ENCODE measurements at regions not wholly inside any gene's neighbourhood (a gene's known extent, or its start where the extent isn't known, plus 50 kb on each side); places are given as distances from the start of the nearest gene placed in this dataset.

DNA sequence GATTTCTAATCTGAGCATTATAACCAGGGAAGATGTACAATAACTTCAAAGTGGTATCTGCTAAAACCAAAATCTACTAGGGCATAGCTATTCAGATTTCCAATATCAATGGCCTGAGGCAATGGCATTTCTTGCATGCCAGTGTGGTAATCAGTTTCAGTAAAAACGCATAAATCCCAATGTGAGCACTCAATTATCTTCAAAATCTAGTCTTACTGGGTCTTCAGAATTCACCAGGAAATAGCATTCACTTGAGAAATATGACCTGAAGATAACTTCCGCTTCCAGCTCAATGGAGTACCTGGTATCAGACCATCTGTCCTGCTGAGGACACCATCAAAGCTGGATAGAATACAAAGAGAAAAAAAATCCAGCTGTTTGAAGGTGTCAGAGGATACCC lies 72.4 kb downstream of the TRIL start:
- Mint-ChIP-seq H3K27ac (ENCODE audit: unreplicated experiment) (no peak overlapping the region), H3K36me3 (ENCODE audit: insufficient read depth, unreplicated experiment) (no peaks in the 10 kb centered on the region), H3K9me3 (ENCODE audit: unreplicated experiment) (no peaks in the 10 kb centered on the region), H3K4me3 (ENCODE audit: unreplicated experiment) (no peak overlapping the region), H3K4me1 (ENCODE audit: low read depth, unreplicated experiment) (no peaks in the 10 kb centered on the region), H3K27me3 (ENCODE audit: insufficient read depth, unreplicated experiment) (peaks cover 13% of the 10 kb centered on the region)
- H3K36me3 ChIP-seq (ENCODE audit: control insufficient read depth, insufficient read depth, low read length), result no peaks in the 10 kb centered on the region
- 0 out of 2 replicates have a peak, but pooled peaks cover 1% of the 10 kb centered on the region for H3K27me3 ChIP-seq (replicated peaks; ENCODE audit: control insufficient read depth, insufficient read depth, low read length)
- POLR2A ChIA-PET, result no interaction called here
- no peak overlapping the region for H3K4me3 ChIP-seq (ENCODE audit: low read depth, low read length)
- DNase-seq, result no peak
- no TSS peak for BruUV-seq (replicated peaks)
- TF ChIP-seq, protein P1, sequence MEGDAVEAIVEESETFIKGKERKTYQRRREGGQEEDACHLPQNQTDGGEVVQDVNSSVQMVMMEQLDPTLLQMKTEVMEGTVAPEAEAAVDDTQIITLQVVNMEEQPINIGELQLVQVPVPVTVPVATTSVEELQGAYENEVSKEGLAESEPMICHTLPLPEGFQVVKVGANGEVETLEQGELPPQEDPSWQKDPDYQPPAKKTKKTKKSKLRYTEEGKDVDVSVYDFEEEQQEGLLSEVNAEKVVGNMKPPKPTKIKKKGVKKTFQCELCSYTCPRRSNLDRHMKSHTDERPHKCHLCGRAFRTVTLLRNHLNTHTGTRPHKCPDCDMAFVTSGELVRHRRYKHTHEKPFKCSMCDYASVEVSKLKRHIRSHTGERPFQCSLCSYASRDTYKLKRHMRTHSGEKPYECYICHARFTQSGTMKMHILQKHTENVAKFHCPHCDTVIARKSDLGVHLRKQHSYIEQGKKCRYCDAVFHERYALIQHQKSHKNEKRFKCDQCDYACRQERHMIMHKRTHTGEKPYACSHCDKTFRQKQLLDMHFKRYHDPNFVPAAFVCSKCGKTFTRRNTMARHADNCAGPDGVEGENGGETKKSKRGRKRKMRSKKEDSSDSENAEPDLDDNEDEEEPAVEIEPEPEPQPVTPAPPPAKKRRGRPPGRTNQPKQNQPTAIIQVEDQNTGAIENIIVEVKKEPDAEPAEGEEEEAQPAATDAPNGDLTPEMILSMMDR (IDR thresholded peaks at IDR 0.05; ENCODE audit: insufficient read depth in 1 of 2, low read depth in 1 of 2, low read length in 1 of 2, severe bottlenecking in 1 of 2, unreplicated experiment in 1 of 2), result no peak
- H3K4me1 ChIP-seq, result no peaks in the 10 kb centered on the region
- H3K9me3 ChIP-seq, result no peaks in the 10 kb centered on the region
- intact Hi-C loops (cut with micrococcal nuclease; ENCODE audit: unreplicated experiment), result no loop called here
- CTCF ChIA-PET, result no interaction called here

DNA sequence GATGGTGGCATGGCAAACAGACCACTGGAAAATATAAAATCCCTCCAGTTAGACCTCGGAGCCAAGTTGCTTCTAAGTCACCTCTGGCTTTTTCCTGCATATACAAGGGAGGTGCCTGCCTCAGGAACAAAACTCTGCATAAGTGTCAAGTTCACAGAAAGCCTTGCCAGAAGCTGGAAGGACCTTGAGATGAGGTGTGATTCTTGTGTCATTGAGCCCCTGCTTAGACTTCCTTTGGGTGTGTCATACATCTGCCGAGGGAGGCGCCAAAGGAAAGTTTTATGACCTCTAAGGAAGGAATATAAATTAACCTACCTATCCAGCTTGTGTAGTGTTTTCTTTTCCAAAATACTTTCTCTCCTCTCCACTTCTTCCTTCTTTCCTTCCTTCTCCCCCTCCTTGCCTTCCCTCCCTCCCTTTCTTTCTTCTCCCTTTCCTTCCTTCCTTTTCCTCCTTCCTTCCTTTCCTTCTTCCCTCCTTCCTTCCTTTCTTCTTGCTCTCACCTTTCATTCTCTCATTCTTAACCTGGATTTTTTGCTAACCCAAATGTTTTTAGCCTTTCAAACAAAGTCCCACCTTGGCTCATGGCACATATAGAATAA lies 75.2 kb downstream of the TRIL start:
- no TSS peak for BruUV-seq (replicated peaks)
- no peak for DNase-seq
- H3K36me3 ChIP-seq (ENCODE audit: control insufficient read depth, insufficient read depth, low read length), result no peaks in the 10 kb centered on the region
- Mint-ChIP-seq H3K36me3 (ENCODE audit: insufficient read depth, unreplicated experiment) (no peaks in the 10 kb centered on the region), H3K4me3 (ENCODE audit: unreplicated experiment) (no peak overlapping the region), H3K27me3 (ENCODE audit: insufficient read depth, unreplicated experiment) (peaks cover 17% of the 10 kb centered on the region), H3K9me3 (ENCODE audit: unreplicated experiment) (no peaks in the 10 kb centered on the region), H3K27ac (ENCODE audit: unreplicated experiment) (no peak overlapping the region), H3K4me1 (ENCODE audit: low read depth, unreplicated experiment) (no peaks in the 10 kb centered on the region)
- ChIA-PET CTCF (no interaction called here), POLR2A (no interaction called here)
- H3K27me3 ChIP-seq (replicated peaks; ENCODE audit: control insufficient read depth, insufficient read depth, low read length), result 0 out of 2 replicates have a peak, but pooled peaks cover 2% of the 10 kb centered on the region
- no peaks in the 10 kb centered on the region for H3K4me1 ChIP-seq
- TF ChIP-seq, protein P1 (IDR thresholded peaks at IDR 0.05; ENCODE audit: insufficient read depth in 1 of 2, low read depth in 1 of 2, low read length in 1 of 2, severe bottlenecking in 1 of 2, unreplicated experiment in 1 of 2), result no peak
- no peaks in the 10 kb centered on the region for H3K9me3 ChIP-seq
- intact Hi-C loops (cut with micrococcal nuclease; ENCODE audit: unreplicated experiment), result no loop called here
- no peak overlapping the region for H3K4me3 ChIP-seq (ENCODE audit: low read depth, low read length)

DNA sequence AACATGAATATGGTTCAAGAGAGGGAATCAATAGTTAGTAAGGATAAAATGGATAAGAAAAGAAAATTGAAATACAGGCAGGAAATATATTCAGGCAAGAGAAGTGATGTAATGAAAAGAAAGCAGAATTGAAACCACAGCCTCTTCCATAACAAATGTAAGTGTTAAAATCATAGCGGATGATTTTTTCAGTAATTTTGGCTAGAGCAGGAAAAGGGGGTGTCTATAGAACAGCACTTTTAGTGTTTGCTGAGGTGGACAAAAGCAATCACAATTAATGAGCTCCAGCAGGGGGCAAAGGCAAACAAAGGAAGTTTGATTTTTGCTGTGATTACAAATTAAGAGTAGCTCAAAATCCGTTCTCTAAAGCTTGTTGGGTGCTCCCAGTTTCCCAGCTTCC lies 79.0 kb downstream of the TRIL start:
- peaks cover 16% of the 10 kb centered on the region for H3K27me3 Mint-ChIP-seq (ENCODE audit: insufficient read depth, unreplicated experiment)
- H3K4me3 Mint-ChIP-seq (ENCODE audit: unreplicated experiment), result no peak overlapping the region
- intact Hi-C loops (cut with micrococcal nuclease; ENCODE audit: unreplicated experiment), result no loop called here
- Histone ChIP-seq H3K27me3 (replicated peaks; ENCODE audit: control insufficient read depth, insufficient read depth, low read length) (0 out of 2 replicates have a peak, but pooled peaks cover 1% of the 10 kb centered on the region), H3K36me3 (ENCODE audit: control insufficient read depth, insufficient read depth, low read length) (no peaks in the 10 kb centered on the region), H3K9me3 (no peaks in the 10 kb centered on the region), H3K4me3 (ENCODE audit: low read depth, low read length) (no peak overlapping the region), H3K4me1 (no peaks in the 10 kb centered on the region)
- TF ChIP-seq, protein P1 (IDR thresholded peaks at IDR 0.05; ENCODE audit: insufficient read depth in 1 of 2, low read depth in 1 of 2, low read length in 1 of 2, severe bottlenecking in 1 of 2, unreplicated experiment in 1 of 2), result no peak
- no peaks in the 10 kb centered on the region for H3K36me3 Mint-ChIP-seq (ENCODE audit: insufficient read depth, unreplicated experiment)
- no peak overlapping the region for H3K27ac Mint-ChIP-seq (ENCODE audit: unreplicated experiment)
- no peak for DNase-seq
- no peaks in the 10 kb centered on the region for H3K4me1 Mint-ChIP-seq (ENCODE audit: low read depth, unreplicated experiment)
- CTCF ChIA-PET, result no interaction called here
- H3K9me3 Mint-ChIP-seq (ENCODE audit: unreplicated experiment), result no peaks in the 10 kb centered on the region
- POLR2A ChIA-PET, result no interaction called here
- BruUV-seq (replicated peaks), result no TSS peak
